LNCaP clone FGC (cell line): ENCODE measurements at regions not wholly inside any gene's neighbourhood (a gene's known extent, or its start where the extent isn't known, plus 50 kb on each side); places are given as distances from the start of the nearest gene placed in this dataset.
"Not testable (repeated sequence)": the region's sequence is repeated elsewhere in the genome, so short reads cannot be mapped to it uniquely, and the experiment has no call there.

Experiments
- DNase-seq: peaks from one replicate; pipeline ENCODE4 v3.0.0-alpha.2; 2011; ENCODE audit warnings: low read depth
- H3K4me3 ChIP-seq: 2 replicates; pipeline ENCODE4 v1.5.1; 2011; ENCODE audit warnings: mild to moderate bottlenecking, low read depth, low read length, control low read depth
- TF ChIP-seq, protein P1 (sequence below): IDR thresholded peaks from 2 replicates; pipeline ENCODE4 v1.5.1; 2012; ENCODE audit warnings: mild to moderate bottlenecking; ENCODE audit not compliant: control insufficient read depth, insufficient read depth; ENCODE audit errors: extremely low read depth

DNA sequence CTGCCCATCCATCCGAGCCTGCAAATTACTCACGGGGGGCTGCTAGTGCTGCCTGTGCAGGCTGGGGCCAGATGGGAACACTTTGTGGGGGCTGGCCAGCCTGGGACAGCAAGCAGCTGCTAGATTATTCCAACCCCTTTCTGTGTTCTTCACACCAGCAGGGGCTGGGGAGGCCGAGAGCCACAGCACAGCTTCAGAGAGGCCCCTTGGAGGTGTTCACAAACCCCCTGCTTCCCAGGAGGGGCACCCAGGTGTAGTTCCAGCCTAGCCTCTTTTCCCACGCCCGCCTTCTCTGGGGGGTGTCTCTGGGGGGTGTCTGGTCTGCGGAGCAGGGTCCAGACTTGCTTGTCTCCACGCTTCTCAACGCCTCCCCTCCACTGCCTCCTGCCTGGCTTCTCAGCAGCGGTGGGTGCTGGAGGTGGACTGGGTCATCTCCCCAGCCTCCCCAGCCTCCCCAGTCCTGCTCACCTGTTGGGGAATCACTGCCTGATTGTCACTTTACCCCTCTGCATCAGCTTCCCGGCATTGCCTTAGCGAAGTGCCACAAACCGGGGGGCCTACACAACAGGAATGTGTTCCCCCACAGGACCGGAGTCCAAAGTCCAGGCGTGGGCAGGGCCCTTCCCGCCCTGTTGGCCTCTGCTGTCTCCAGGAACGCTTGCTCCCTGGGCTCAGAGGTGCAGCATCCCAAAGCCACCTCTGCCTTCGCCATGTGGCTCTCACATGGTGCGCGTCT, 74.0 kb upstream of the EN2 start:
- TF ChIP-seq, protein P1, sequence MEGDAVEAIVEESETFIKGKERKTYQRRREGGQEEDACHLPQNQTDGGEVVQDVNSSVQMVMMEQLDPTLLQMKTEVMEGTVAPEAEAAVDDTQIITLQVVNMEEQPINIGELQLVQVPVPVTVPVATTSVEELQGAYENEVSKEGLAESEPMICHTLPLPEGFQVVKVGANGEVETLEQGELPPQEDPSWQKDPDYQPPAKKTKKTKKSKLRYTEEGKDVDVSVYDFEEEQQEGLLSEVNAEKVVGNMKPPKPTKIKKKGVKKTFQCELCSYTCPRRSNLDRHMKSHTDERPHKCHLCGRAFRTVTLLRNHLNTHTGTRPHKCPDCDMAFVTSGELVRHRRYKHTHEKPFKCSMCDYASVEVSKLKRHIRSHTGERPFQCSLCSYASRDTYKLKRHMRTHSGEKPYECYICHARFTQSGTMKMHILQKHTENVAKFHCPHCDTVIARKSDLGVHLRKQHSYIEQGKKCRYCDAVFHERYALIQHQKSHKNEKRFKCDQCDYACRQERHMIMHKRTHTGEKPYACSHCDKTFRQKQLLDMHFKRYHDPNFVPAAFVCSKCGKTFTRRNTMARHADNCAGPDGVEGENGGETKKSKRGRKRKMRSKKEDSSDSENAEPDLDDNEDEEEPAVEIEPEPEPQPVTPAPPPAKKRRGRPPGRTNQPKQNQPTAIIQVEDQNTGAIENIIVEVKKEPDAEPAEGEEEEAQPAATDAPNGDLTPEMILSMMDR = no peak
- no peak overlapping the region for H3K4me3 ChIP-seq
- no peak for DNase-seq

DNA sequence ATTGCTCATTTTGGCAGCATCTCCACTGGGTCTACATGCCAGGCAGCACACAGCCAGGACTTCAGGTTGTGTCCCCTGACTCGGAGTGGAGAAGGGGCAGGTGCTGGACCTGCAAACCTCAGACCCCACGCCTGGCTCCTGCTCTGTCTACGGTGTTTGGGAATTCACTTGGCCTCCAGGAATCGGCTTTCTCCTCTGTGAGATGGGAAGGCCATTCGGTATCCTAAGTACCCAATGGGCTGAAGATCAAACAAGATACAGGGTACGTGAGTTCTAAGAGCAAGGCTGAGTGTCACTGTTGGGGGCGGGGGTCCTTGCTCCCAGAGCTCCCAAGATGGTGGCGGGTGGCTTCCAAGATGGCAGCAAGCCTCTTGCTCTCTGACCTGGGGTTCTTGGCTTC, 73.2 kb upstream of the EN2 start:
- TF ChIP-seq, protein P1 = no peak
- DNase-seq = no peak
- H3K4me3 ChIP-seq = no peak overlapping the region

DNA sequence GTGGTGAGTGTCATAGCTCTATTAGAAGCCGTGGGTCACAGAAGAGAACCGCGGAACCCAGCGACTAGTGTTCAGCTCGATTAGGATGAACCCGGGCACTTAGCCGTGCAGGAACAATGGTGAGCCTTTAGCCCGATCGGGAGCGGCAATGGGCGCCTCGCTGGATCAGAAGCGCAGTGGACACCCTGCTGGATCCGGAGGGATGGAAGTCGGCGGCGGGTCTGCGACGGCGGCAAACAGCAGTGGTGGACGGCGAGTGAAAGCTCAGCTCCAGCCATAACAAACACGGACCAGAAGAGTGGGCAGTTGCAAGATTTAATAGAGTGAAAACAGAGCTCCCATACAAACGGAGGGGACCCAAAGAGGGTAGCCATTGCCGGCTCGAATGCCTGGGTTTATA, 72.7 kb upstream of the EN2 start:
- not testable (repeated sequence) for DNase-seq, H3K4me3 ChIP-seq

DNA sequence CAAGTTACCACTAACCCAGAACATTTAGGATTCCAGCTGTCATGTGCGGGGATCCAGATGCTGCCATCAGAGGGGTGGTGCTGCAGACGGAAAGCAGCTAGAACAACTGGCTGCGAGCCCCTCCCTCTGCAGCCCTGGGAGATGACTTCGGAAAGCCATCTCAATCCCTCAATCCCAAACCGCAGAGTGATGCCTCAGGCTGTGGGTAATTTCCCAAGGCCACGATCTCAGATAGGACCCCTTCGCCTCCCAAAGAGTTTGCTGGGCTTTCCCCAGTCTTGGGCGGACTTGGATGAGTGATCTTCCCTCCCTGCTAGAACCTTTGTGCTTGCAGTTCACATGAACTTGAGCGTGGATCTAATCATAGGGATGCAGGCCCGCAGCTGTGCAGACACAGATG, 71.3 kb upstream of the EN2 start:
- no peak for DNase-seq
- TF ChIP-seq, protein P1 = no peak
- no peak overlapping the region for H3K4me3 ChIP-seq

DNA sequence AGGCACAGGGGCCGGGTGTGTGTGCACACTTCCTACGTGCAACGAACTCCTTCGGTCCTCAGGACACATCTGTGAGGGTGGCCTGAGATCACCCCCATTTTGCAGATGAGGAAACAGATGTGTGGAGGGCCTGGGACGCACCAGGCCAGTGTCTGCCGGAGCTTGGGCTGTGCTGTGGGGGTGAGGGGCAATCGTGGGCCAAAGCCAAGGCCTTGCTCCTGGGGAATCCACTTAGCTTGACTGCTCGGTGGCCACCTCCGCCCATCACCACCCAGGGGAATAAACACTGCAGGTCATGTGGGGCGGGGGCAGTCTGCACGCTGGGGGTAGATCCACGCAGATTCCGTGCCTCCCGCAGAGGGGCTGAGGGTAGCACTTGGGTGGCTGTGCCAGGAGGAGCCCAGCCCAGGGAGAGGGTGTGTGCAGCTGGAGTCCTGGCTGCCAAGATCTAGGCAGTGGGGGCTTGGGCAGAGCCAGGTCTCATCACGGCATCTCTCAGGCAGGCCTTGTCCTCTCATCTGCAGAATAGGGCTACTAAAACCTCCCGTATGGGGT, 70.8 kb upstream of the EN2 start:
- TF ChIP-seq, protein P1 = no peak
- H3K4me3 ChIP-seq = no peak overlapping the region
- no peak for DNase-seq

DNA sequence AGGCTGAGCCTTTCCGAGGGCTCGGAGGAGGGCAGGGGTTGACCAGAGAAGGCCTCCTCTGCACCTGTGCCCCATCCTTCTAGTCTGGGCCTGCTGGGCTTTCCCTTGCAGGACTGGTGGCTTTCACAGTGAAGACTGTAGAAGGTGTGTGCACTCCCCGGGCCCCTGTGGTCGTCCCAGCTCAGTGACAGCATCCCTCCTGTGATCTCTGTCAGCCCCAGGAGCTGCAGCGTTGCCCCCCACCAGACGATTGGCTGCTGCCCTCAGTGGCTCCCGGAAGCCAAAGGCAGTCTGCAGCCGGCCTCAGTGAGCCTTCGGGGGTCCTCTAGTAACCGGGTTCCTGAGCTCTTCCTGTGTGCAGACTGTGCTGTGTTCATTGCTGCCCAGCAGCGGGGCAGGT, 69.4 kb upstream of the EN2 start:
- H3K4me3 ChIP-seq = no peak overlapping the region
- no peak for DNase-seq
- TF ChIP-seq, protein P1 = no peak

DNA sequence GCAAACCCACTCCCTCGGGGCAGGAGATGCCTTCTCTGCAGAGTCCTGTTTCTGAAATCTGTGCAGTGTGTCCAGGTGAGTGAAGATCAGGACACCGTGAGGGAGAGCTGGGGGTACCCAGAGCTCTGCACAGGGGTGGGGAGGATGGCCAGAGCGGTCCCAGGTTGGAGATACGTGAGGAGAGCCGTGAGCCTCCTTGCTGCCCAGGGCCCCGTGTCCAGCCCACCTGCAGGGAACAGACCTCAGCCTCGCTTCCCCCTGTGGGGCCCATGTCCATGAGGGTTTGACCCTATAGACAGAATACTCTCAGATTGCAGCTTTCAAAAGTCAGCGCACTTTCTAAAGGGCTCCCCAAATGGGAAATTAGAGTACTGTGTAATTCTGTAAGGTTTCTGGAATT, 66.5 kb upstream of the EN2 start:
- H3K4me3 ChIP-seq = no peak overlapping the region
- DNase-seq = no peak
- TF ChIP-seq, protein P1 = no peak
